Activated naive CD4-positive, alpha-beta T cell treated with anti-CD3 and anti-CD28 coated beads for 36 hours (primary cell): ENCODE measurements at regions not wholly inside any gene's neighbourhood (a gene's known extent, or its start where the extent isn't known, plus 50 kb on each side); places are given as distances from the start of the nearest gene placed in this dataset.

Experiments
- CTCF ChIA-PET: fragments of 350-600 bp; sonication (Branson Sonifier 250); formaldehyde crosslinking; loops from one replicate; lab custom pipeline; 2021; ENCODE audit warnings: antibody characterized with exemption; lab: Charles Lee
- DNase-seq: peaks from one replicate; pipeline ENCODE4 v3.0.0-alpha.2; 2020
- H3K27ac Mint-ChIP-seq: one replicate; pipeline ENCODE4 v1.8.0; 2021; ENCODE audit warnings: mild to moderate bottlenecking, mixed read lengths
- H3K27me3 Mint-ChIP-seq: one replicate; pipeline ENCODE4 v1.8.0; 2021; ENCODE audit warnings: low read depth, mixed read lengths
- H3K36me3 Mint-ChIP-seq: one replicate; pipeline ENCODE4 v1.8.0; 2021; ENCODE audit warnings: low read depth, mixed read lengths
- H3K4me1 Mint-ChIP-seq: one replicate; pipeline ENCODE4 v1.8.0; 2021; ENCODE audit warnings: low read depth, mixed read lengths
- H3K4me3 Mint-ChIP-seq: one replicate; pipeline ENCODE4 v1.8.0; 2021; ENCODE audit warnings: mild to moderate bottlenecking, moderate library complexity, mixed read lengths
- H3K9me3 Mint-ChIP-seq: one replicate; pipeline ENCODE4 v1.8.0; 2021; ENCODE audit warnings: mixed read lengths
- intact Hi-C: fragments of 100-400 bp; cut with micrococcal nuclease; formaldehyde crosslinking; loops from one replicate; pipeline ENCODE4 v1.15.1; 2023

- intact Hi-C loops: no loop called here
- Mint-ChIP-seq H3K4me1 (peaks cover 11% of the 10 kb centered on the region), H3K9me3 (no peaks in the 10 kb centered on the region), H3K27me3 (no peaks in the 10 kb centered on the region), H3K36me3 (no peaks in the 10 kb centered on the region), H3K4me3 (no peak overlapping the region), H3K27ac (no peak overlapping the region)
- DNase-seq: no peak
- CTCF ChIA-PET: interaction anchor here (3.0 to 5.2 kb wide), 2 partner anchors 20 to 35 kb away, joined by 13 to 31 read pairs; no protein-coding TSS in a partner anchor
These were observed 51.2 kb upstream of the UBR2 start for GRCh38 chr6:42512579-42512978.

- intact Hi-C loops: no loop called here
- H3K27ac Mint-ChIP-seq: no peak overlapping the region
- H3K4me1 Mint-ChIP-seq: peaks cover 11% of the 10 kb centered on the region
- CTCF ChIA-PET: interaction anchor here (0.9 to 5.2 kb wide), 3 partner anchors 20 to 108 kb away, joined by 4 to 31 read pairs (median 13); no protein-coding TSS in a partner anchor
- no peaks in the 10 kb centered on the region for H3K36me3 Mint-ChIP-seq
- no peaks in the 10 kb centered on the region for H3K27me3 Mint-ChIP-seq
- H3K4me3 Mint-ChIP-seq: no peak overlapping the region
- DNase-seq: no peak
- H3K9me3 Mint-ChIP-seq: no peaks in the 10 kb centered on the region
These were observed 51.9 kb upstream of the UBR2 start for GRCh38 chr6:42511803-42512422.

- Mint-ChIP-seq H3K27ac (no peak overlapping the region), H3K9me3 (no peaks in the 10 kb centered on the region), H3K27me3 (no peaks in the 10 kb centered on the region), H3K4me1 (peaks cover 11% of the 10 kb centered on the region), H3K4me3 (no peak overlapping the region), H3K36me3 (no peaks in the 10 kb centered on the region)
- CTCF ChIA-PET: interaction anchor here (1.3 to 5.2 kb wide), 4 partner anchors 10 to 37 kb away, joined by 3 to 31 read pairs (median 8); no protein-coding TSS in a partner anchor
- DNase-seq: no peak
- intact Hi-C loops: loop anchor here (1.0 kb wide), 1 partner anchor 10 kb away; no protein-coding TSS in a partner anchor
These were observed 53.0 kb upstream of the UBR2 start for GRCh38 chr6:42510795-42511194.

GRCh38 chr6:42509765-42510164, 54.1 kb upstream of the UBR2 start:
- Mint-ChIP-seq H3K36me3 (no peaks in the 10 kb centered on the region), H3K9me3 (no peaks in the 10 kb centered on the region), H3K27me3 (no peaks in the 10 kb centered on the region), H3K4me1 (peaks cover 14% of the 10 kb centered on the region), H3K4me3 (no peak overlapping the region), H3K27ac (no peak overlapping the region)
- DNase-seq: peak; percentile 26
- CTCF ChIA-PET: interaction anchor here (5.2 kb wide), 1 partner anchor 38 kb away, joined by 31 read pairs; no protein-coding TSS in a partner anchor
- intact Hi-C loops: loop anchor here (1.0 kb wide), 1 partner anchor 11 kb away; no protein-coding TSS in a partner anchor

GRCh38 chr6:42509256-42509655, 54.6 kb upstream of the UBR2 start:
- Mint-ChIP-seq H3K36me3 (no peaks in the 10 kb centered on the region), H3K27ac (no peak overlapping the region), H3K27me3 (no peaks in the 10 kb centered on the region), H3K4me3 (no peak overlapping the region), H3K4me1 (peaks cover 14% of the 10 kb centered on the region), H3K9me3 (no peaks in the 10 kb centered on the region)
- intact Hi-C loops: no loop called here
- no peak for DNase-seq
- CTCF ChIA-PET: interaction anchor here (0.6 to 5.2 kb wide), 3 partner anchors 23 to 404 kb away, joined by 3 to 31 read pairs (median 6); no protein-coding TSS in a partner anchor

- Mint-ChIP-seq H3K36me3 (no peaks in the 10 kb centered on the region), H3K4me3 (no peak overlapping the region), H3K4me1 (peaks cover 17% of the 10 kb centered on the region), H3K9me3 (no peaks in the 10 kb centered on the region), H3K27ac (no peak overlapping the region), H3K27me3 (no peaks in the 10 kb centered on the region)
- intact Hi-C loops: no loop called here
- CTCF ChIA-PET: no interaction called here
- DNase-seq: no peak
These were observed 55.9 kb upstream of the UBR2 start for GRCh38 chr6:42507901-42508300.

GRCh38 chr6:42507195-42507594, 55.5 kb upstream of the TRERF1 start:
- CTCF ChIA-PET: no interaction called here
- no peaks in the 10 kb centered on the region for H3K27me3 Mint-ChIP-seq
- no peaks in the 10 kb centered on the region for H3K9me3 Mint-ChIP-seq
- no peak overlapping the region for H3K27ac Mint-ChIP-seq
- intact Hi-C loops: no loop called here
- DNase-seq: no peak
- peaks cover 19% of the 10 kb centered on the region for H3K4me1 Mint-ChIP-seq
- H3K36me3 Mint-ChIP-seq: no peaks in the 10 kb centered on the region
- no peak overlapping the region for H3K4me3 Mint-ChIP-seq

GRCh38 chr6:42506070-42506469, 54.3 kb upstream of the TRERF1 start:
- CTCF ChIA-PET: no interaction called here
- intact Hi-C loops: no loop called here
- no peaks in the 10 kb centered on the region for H3K36me3 Mint-ChIP-seq
- H3K4me1 Mint-ChIP-seq: peaks cover 25% of the 10 kb centered on the region
- H3K27me3 Mint-ChIP-seq: no peaks in the 10 kb centered on the region
- H3K9me3 Mint-ChIP-seq: no peaks in the 10 kb centered on the region
- H3K27ac Mint-ChIP-seq: no peak overlapping the region
- no peak for DNase-seq
- H3K4me3 Mint-ChIP-seq: no peak overlapping the region

- no peaks in the 10 kb centered on the region for H3K27me3 Mint-ChIP-seq
- intact Hi-C loops: no loop called here
- H3K4me1 Mint-ChIP-seq: peaks cover 25% of the 10 kb centered on the region
- H3K27ac Mint-ChIP-seq: no peak overlapping the region
- no peaks in the 10 kb centered on the region for H3K9me3 Mint-ChIP-seq
- CTCF ChIA-PET: interaction anchor here (0.6 to 1.3 kb wide), 2 partner anchors 27 to 74 kb away, joined by 3 read pairs; no protein-coding TSS in a partner anchor
- no peak for DNase-seq
- H3K4me3 Mint-ChIP-seq: no peak overlapping the region
- H3K36me3 Mint-ChIP-seq: no peaks in the 10 kb centered on the region
These were observed 53.6 kb upstream of the TRERF1 start for GRCh38 chr6:42505385-42505718.

GRCh38 chr6:42503894-42504293, 52.2 kb upstream of the TRERF1 start:
- H3K27me3 Mint-ChIP-seq: no peaks in the 10 kb centered on the region
- no peak for DNase-seq
- no peaks in the 10 kb centered on the region for H3K36me3 Mint-ChIP-seq
- no peak overlapping the region for H3K27ac Mint-ChIP-seq
- peaks cover 13% of the 10 kb centered on the region for H3K4me1 Mint-ChIP-seq
- intact Hi-C loops: loop anchor here (2.0 kb wide), 1 partner anchor 17 kb away; no protein-coding TSS in a partner anchor
- CTCF ChIA-PET: no interaction called here
- no peaks in the 10 kb centered on the region for H3K9me3 Mint-ChIP-seq
- H3K4me3 Mint-ChIP-seq: no peak overlapping the region

- Mint-ChIP-seq H3K27me3 (no peaks in the 10 kb centered on the region), H3K4me3 (no peak overlapping the region), H3K4me1 (peaks cover 13% of the 10 kb centered on the region), H3K36me3 (no peaks in the 10 kb centered on the region), H3K9me3 (peaks cover 1% of the 10 kb centered on the region), H3K27ac (no peak overlapping the region)
- intact Hi-C loops: loop anchor here (2.0 kb wide), 1 partner anchor 18 kb away; no protein-coding TSS in a partner anchor
- CTCF ChIA-PET: interaction anchor here (0.7 kb wide), 1 partner anchor 72 kb away, joined by 3 read pairs; no protein-coding TSS in a partner anchor
- no peak for DNase-seq
These were observed 51.3 kb upstream of the TRERF1 start for GRCh38 chr6:42502990-42503389.

- no peak overlapping the region for H3K4me3 Mint-ChIP-seq
- intact Hi-C loops: loop anchor here (2.0 kb wide), 1 partner anchor 19 kb away; no protein-coding TSS in a partner anchor
- peaks cover 2% of the 10 kb centered on the region for H3K9me3 Mint-ChIP-seq
These were observed 50.4 kb upstream of the TRERF1 start for GRCh38 chr6:42502127-42502526.

More at GRCh38 chr6:42502127-42502526, 50.4 kb upstream of the TRERF1 start:
- Mint-ChIP-seq H3K36me3 (no peaks in the 10 kb centered on the region), H3K27ac (peak overlapping the region; percentile 4), H3K4me1 (peaks cover 13% of the 10 kb centered on the region), H3K27me3 (no peaks in the 10 kb centered on the region)
- DNase-seq: no peak
- CTCF ChIA-PET: no interaction called here
